Activated naive CD4-positive, alpha-beta T cell treated with anti-CD3 and anti-CD28 coated beads, Interleukin-2, amount 10 ng/mL, durations not matched to agents 7 days and 5 days (primary cell): ENCODE measurements at regions not wholly inside any gene's neighbourhood (a gene's known extent, or its start where the extent isn't known, plus 50 kb on each side); places are given as distances from the start of the nearest gene placed in this dataset.
"Not testable (repeated sequence)": the region's sequence is repeated elsewhere in the genome, so short reads cannot be mapped to it uniquely, and the experiment has no call there.

Source experiments
- CTCF ChIA-PET: fragments of 350-600 bp; sonication (Branson Sonifier 250); formaldehyde crosslinking; loops from one replicate; lab custom pipeline; 2021; ENCODE audit warnings: antibody characterized with exemption; lab: Charles Lee
- DNase-seq: peaks from one replicate; pipeline ENCODE4 v3.0.0-alpha.2; 2020
- H3K27ac Mint-ChIP-seq: one replicate; pipeline ENCODE4 v1.8.0; 2021; ENCODE audit warnings: mild to moderate bottlenecking, moderate library complexity, mixed read lengths
- H3K27me3 Mint-ChIP-seq: one replicate; pipeline ENCODE4 v1.8.0; 2021; ENCODE audit warnings: mild to moderate bottlenecking, mixed read lengths
- H3K36me3 Mint-ChIP-seq: one replicate; pipeline ENCODE4 v1.8.0; 2021; ENCODE audit warnings: mixed read lengths
- H3K4me1 Mint-ChIP-seq: one replicate; pipeline ENCODE4 v1.8.0; 2021; ENCODE audit warnings: mixed read lengths
- H3K4me3 Mint-ChIP-seq: one replicate; pipeline ENCODE4 v1.8.0; 2021; ENCODE audit warnings: mild to moderate bottlenecking, moderate library complexity, mixed read lengths
- H3K9me3 Mint-ChIP-seq: one replicate; pipeline ENCODE4 v1.8.0; 2021; ENCODE audit warnings: mixed read lengths

GRCh38 chr1:96425382-96426129, 296.0 kb upstream of the PTBP2 start:
- no peaks in the 10 kb centered on the region for H3K36me3 Mint-ChIP-seq
- H3K9me3 Mint-ChIP-seq = no peaks in the 10 kb centered on the region
- H3K4me3 Mint-ChIP-seq = no peak overlapping the region
- H3K4me1 Mint-ChIP-seq = no peaks in the 10 kb centered on the region
- H3K27me3 Mint-ChIP-seq = no peaks in the 10 kb centered on the region
- CTCF ChIA-PET = interaction anchor here (0.9 kb wide), 1 partner anchor 22 kb away, joined by 3 read pairs; no protein-coding TSS in a partner anchor
- no peak overlapping the region for H3K27ac Mint-ChIP-seq
- DNase-seq = no peak

- H3K27me3 Mint-ChIP-seq = no peaks in the 10 kb centered on the region
- no peak overlapping the region for H3K27ac Mint-ChIP-seq
- no peaks in the 10 kb centered on the region for H3K9me3 Mint-ChIP-seq
- no peaks in the 10 kb centered on the region for H3K4me1 Mint-ChIP-seq
- no peak overlapping the region for H3K4me3 Mint-ChIP-seq
- H3K36me3 Mint-ChIP-seq = no peaks in the 10 kb centered on the region
- no peak for DNase-seq
- CTCF ChIA-PET = no interaction called here
Observed at GRCh38 chr1:96427616-96428015, 294.0 kb upstream of the PTBP2 start.

- no peaks in the 10 kb centered on the region for H3K27me3 Mint-ChIP-seq
- no peak for DNase-seq
- no peaks in the 10 kb centered on the region for H3K36me3 Mint-ChIP-seq
- no peaks in the 10 kb centered on the region for H3K4me1 Mint-ChIP-seq
- no peak overlapping the region for H3K4me3 Mint-ChIP-seq
- H3K27ac Mint-ChIP-seq = no peak overlapping the region
- peaks cover 7% of the 10 kb centered on the region for H3K9me3 Mint-ChIP-seq
- CTCF ChIA-PET = no interaction called here
Observed at GRCh38 chr1:96445302-96445701, 276.3 kb upstream of the PTBP2 start.

GRCh38 chr1:96464066-96464465, 257.5 kb upstream of the PTBP2 start:
- Mint-ChIP-seq H3K9me3 (peaks cover 4% of the 10 kb centered on the region), H3K36me3 (no peaks in the 10 kb centered on the region), H3K4me1 (no peaks in the 10 kb centered on the region), H3K27me3 (no peaks in the 10 kb centered on the region), H3K27ac (no peak overlapping the region), H3K4me3 (no peak overlapping the region)
- DNase-seq = no peak
- CTCF ChIA-PET = no interaction called here

- Mint-ChIP-seq H3K9me3 (peaks cover 4% of the 10 kb centered on the region), H3K4me1 (no peaks in the 10 kb centered on the region)
- CTCF ChIA-PET = no interaction called here
Observed at GRCh38 chr1:96464522-96464921, 257.1 kb upstream of the PTBP2 start.

GRCh38 chr1:96464991-96465390, 256.6 kb upstream of the PTBP2 start:
- no peak for DNase-seq
- no peak overlapping the region for H3K4me3 Mint-ChIP-seq
- H3K9me3 Mint-ChIP-seq = peaks cover 4% of the 10 kb centered on the region
- no peaks in the 10 kb centered on the region for H3K4me1 Mint-ChIP-seq
- H3K27me3 Mint-ChIP-seq = no peaks in the 10 kb centered on the region
- H3K36me3 Mint-ChIP-seq = no peaks in the 10 kb centered on the region
- CTCF ChIA-PET = no interaction called here
- H3K27ac Mint-ChIP-seq = no peak overlapping the region

More at GRCh38 chr1:96464522-96464921, 257.1 kb upstream of the PTBP2 start:
- Mint-ChIP-seq H3K27me3 (no peaks in the 10 kb centered on the region), H3K36me3 (no peaks in the 10 kb centered on the region), H3K27ac (no peak overlapping the region), H3K4me3 (no peak overlapping the region)
- no peak for DNase-seq

GRCh38 chr1:96465441-96465840, 256.1 kb upstream of the PTBP2 start:
- no peaks in the 10 kb centered on the region for H3K27me3 Mint-ChIP-seq
- no peak overlapping the region for H3K27ac Mint-ChIP-seq
- CTCF ChIA-PET = no interaction called here
- H3K4me1 Mint-ChIP-seq = no peaks in the 10 kb centered on the region
- H3K36me3 Mint-ChIP-seq = no peaks in the 10 kb centered on the region
- H3K4me3 Mint-ChIP-seq = no peak overlapping the region
- H3K9me3 Mint-ChIP-seq = peaks cover 4% of the 10 kb centered on the region
- DNase-seq = no peak

- H3K4me1 Mint-ChIP-seq = no peaks in the 10 kb centered on the region
- H3K36me3 Mint-ChIP-seq = no peaks in the 10 kb centered on the region
- H3K4me3 Mint-ChIP-seq = no peak overlapping the region
- no peak for DNase-seq
- CTCF ChIA-PET = no interaction called here
- H3K27ac Mint-ChIP-seq = no peak overlapping the region
- no peaks in the 10 kb centered on the region for H3K27me3 Mint-ChIP-seq
- peaks cover 4% of the 10 kb centered on the region for H3K9me3 Mint-ChIP-seq
Observed at GRCh38 chr1:96466842-96467241, 254.7 kb upstream of the PTBP2 start.

- DNase-seq, H3K27me3 Mint-ChIP-seq, H3K4me1 Mint-ChIP-seq, H3K27ac Mint-ChIP-seq, H3K4me3 Mint-ChIP-seq, H3K36me3 Mint-ChIP-seq, CTCF ChIA-PET, H3K9me3 Mint-ChIP-seq: not testable (repeated sequence)
Observed at GRCh38 chr1:96469726-96470125, 251.9 kb upstream of the PTBP2 start.

GRCh38 chr1:96472471-96472870, 249.1 kb upstream of the PTBP2 start:
- Mint-ChIP-seq H3K4me1 (no peaks in the 10 kb centered on the region), H3K4me3 (no peak overlapping the region), H3K27me3 (no peaks in the 10 kb centered on the region), H3K36me3 (no peaks in the 10 kb centered on the region), H3K9me3 (peaks cover 4% of the 10 kb centered on the region), H3K27ac (no peak overlapping the region)
- DNase-seq = no peak
- CTCF ChIA-PET = no interaction called here

- Mint-ChIP-seq H3K4me1 (no peaks in the 10 kb centered on the region), H3K27ac (no peak overlapping the region), H3K9me3 (no peaks in the 10 kb centered on the region), H3K27me3 (no peaks in the 10 kb centered on the region), H3K4me3 (no peak overlapping the region), H3K36me3 (no peaks in the 10 kb centered on the region)
- no peak for DNase-seq
- CTCF ChIA-PET = no interaction called here
Observed at GRCh38 chr1:96473791-96474434, 247.7 kb upstream of the PTBP2 start.

GRCh38 chr1:96474985-96475743, 246.4 kb upstream of the PTBP2 start:
- CTCF ChIA-PET = no interaction called here
- no peak for DNase-seq
- H3K9me3 Mint-ChIP-seq = no peaks in the 10 kb centered on the region
- no peaks in the 10 kb centered on the region for H3K36me3 Mint-ChIP-seq
- no peak overlapping the region for H3K27ac Mint-ChIP-seq
- H3K4me1 Mint-ChIP-seq = no peaks in the 10 kb centered on the region
- H3K4me3 Mint-ChIP-seq = no peak overlapping the region
- H3K27me3 Mint-ChIP-seq = no peaks in the 10 kb centered on the region

GRCh38 chr1:96475903-96476302, 245.7 kb upstream of the PTBP2 start:
- Mint-ChIP-seq H3K27me3 (no peaks in the 10 kb centered on the region), H3K27ac (no peak overlapping the region), H3K4me1 (no peaks in the 10 kb centered on the region), H3K36me3 (no peaks in the 10 kb centered on the region), H3K4me3 (no peak overlapping the region), H3K9me3 (peaks cover 3% of the 10 kb centered on the region)
- CTCF ChIA-PET = no interaction called here
- no peak for DNase-seq

- Mint-ChIP-seq H3K27me3 (no peaks in the 10 kb centered on the region), H3K36me3 (no peaks in the 10 kb centered on the region), H3K9me3 (peaks cover 3% of the 10 kb centered on the region), H3K4me1 (no peaks in the 10 kb centered on the region), H3K27ac (no peak overlapping the region), H3K4me3 (no peak overlapping the region)
- DNase-seq = no peak
- CTCF ChIA-PET = no interaction called here
Observed at GRCh38 chr1:96478228-96478627, 243.4 kb upstream of the PTBP2 start.

GRCh38 chr1:96481409-96481808, 240.2 kb upstream of the PTBP2 start:
- CTCF ChIA-PET = no interaction called here
- H3K27ac Mint-ChIP-seq = no peak overlapping the region

More at GRCh38 chr1:96481409-96481808, 240.2 kb upstream of the PTBP2 start:
- Mint-ChIP-seq H3K27me3 (no peaks in the 10 kb centered on the region), H3K4me3 (no peak overlapping the region), H3K36me3 (no peaks in the 10 kb centered on the region), H3K9me3 (peaks cover 3% of the 10 kb centered on the region), H3K4me1 (no peaks in the 10 kb centered on the region)
- no peak for DNase-seq
